HEK293 (cell line): ENCODE measurements at regions not wholly inside any gene's neighbourhood (a gene's known extent, or its start where the extent isn't known, plus 50 kb on each side); places are given as distances from the start of the nearest gene placed in this dataset.

Source experiments
- CTCF ChIA-PET: fragments of 350-600 bp; formaldehyde crosslinking; extraction: SDS; loops from one replicate; lab custom pipeline; 2021; ENCODE audit warnings: antibody characterized with exemption; lab: Yijun Ruan, JAX
- POLR2A ChIA-PET: fragments of 300-600 bp; formaldehyde crosslinking; extraction: SDS; loops from one replicate; lab custom pipeline; 2020; ENCODE audit warnings: antibody characterized with exemption, inconsistent platforms; lab: Yijun Ruan, JAX
- H3K27ac ChIP-seq: fragments of 200-500 bp; sonication (Bioruptor generic); 2 replicates; pipeline ENCODE4 v1.5.1; 2014; ENCODE audit warnings: low read depth, low read length, control low read depth, inconsistent platforms; ENCODE audit errors: extremely low read depth
- H3K36me3 ChIP-seq, 2 experiments: fragments of 200-500 bp in 1 of 2; sonication (Bioruptor generic) in 1 of 2; 1 replicate in 1 of 2; 2 replicates in 1 of 2; pipeline ENCODE4 v1.5.1; 2014 to 2017; ENCODE audit warnings: inconsistent platforms in 2 of 2, low read length in 2 of 2; ENCODE audit not compliant: control insufficient read depth in 2 of 2, insufficient read depth in 1 of 2
- H3K4me1 ChIP-seq: fragments of 200-500 bp; sonication (Bioruptor generic); 2 replicates; pipeline ENCODE4 v1.5.1; 2014; ENCODE audit warnings: mild to moderate bottlenecking, low read length, inconsistent platforms; ENCODE audit not compliant: control insufficient read depth, insufficient read depth
- H3K4me3 ChIP-seq: 2 replicates; pipeline ENCODE4 v1.5.1; 2011; ENCODE audit warnings: low read depth, mild to moderate bottlenecking, control low read depth, low read length, moderate library complexity
- H3K9me3 ChIP-seq: fragments of 200-500 bp; sonication (Bioruptor generic); 2 replicates; pipeline ENCODE4 v1.5.1; 2014; ENCODE audit warnings: low read depth, low read length, inconsistent platforms; ENCODE audit not compliant: control insufficient read depth, insufficient read depth
- AEBP2 ChIP-seq: fragments of 450-650 bp; formaldehyde crosslinking; IDR thresholded peaks from 2 replicates; pipeline ENCODE4 v1.5.1; 2016; ENCODE audit warnings: missing biosample characterization, missing genetic modification characterization, borderline replicate concordance
- BCL11A ChIP-seq: fragments of 450-650 bp; formaldehyde crosslinking; IDR thresholded peaks from 2 replicates; pipeline ENCODE4 v1.5.1; 2016; ENCODE audit warnings: low read depth, missing biosample characterization, missing genetic modification characterization
- FEZF1 ChIP-seq: fragments of 450-650 bp; formaldehyde crosslinking; IDR thresholded peaks from 2 replicates; pipeline ENCODE4 v1.5.1; 2016; ENCODE audit warnings: missing biosample characterization, missing genetic modification characterization
- GLIS2 ChIP-seq: fragments of 450-650 bp; formaldehyde crosslinking; IDR thresholded peaks from 2 replicates; pipeline ENCODE4 v1.5.1; 2016; ENCODE audit warnings: missing biosample characterization, missing genetic modification characterization
- MYNN ChIP-seq: fragments of 450-650 bp; formaldehyde crosslinking; IDR thresholded peaks from 2 replicates; pipeline ENCODE4 v1.5.1; 2016; ENCODE audit warnings: missing biosample characterization, missing genetic modification characterization, borderline replicate concordance
- OVOL3 ChIP-seq: fragments of 450-650 bp; formaldehyde crosslinking; IDR thresholded peaks from 2 replicates; pipeline ENCODE4 v1.5.1; 2016; ENCODE audit warnings: missing biosample characterization, missing genetic modification characterization
- TRIM28 ChIP-seq: IDR thresholded peaks from 2 replicates; pipeline ENCODE4 v1.6.1; 2011; ENCODE audit warnings: low read length, control low read depth, borderline replicate concordance
- ZBTB26 ChIP-seq: fragments of 450-650 bp; formaldehyde crosslinking; optimal IDR thresholded peaks from 2 replicates; pipeline ENCODE3; 2016; ENCODE audit warnings: missing biosample characterization, mild to moderate bottlenecking, missing genetic modification characterization
- ZBTB48 ChIP-seq: fragments of 450-650 bp; formaldehyde crosslinking; IDR thresholded peaks from 2 replicates; pipeline ENCODE4 v1.5.1; 2016; ENCODE audit warnings: missing biosample characterization, missing genetic modification characterization
- ZFP3 ChIP-seq: fragments of 450-650 bp; formaldehyde crosslinking; IDR thresholded peaks from 2 replicates; pipeline ENCODE4 v1.5.1; 2016; ENCODE audit warnings: low read depth, missing biosample characterization, missing genetic modification characterization
- ZNF148 ChIP-seq: fragments of 450-650 bp; formaldehyde crosslinking; IDR thresholded peaks from 2 replicates; pipeline ENCODE4 v1.5.0; 2017; ENCODE audit warnings: missing biosample characterization, missing genetic modification characterization, borderline replicate concordance
- ZNF214 ChIP-seq: fragments of 450-650 bp; formaldehyde crosslinking; IDR thresholded peaks from 2 replicates; pipeline ENCODE4 v1.5.1; 2017; ENCODE audit warnings: missing biosample characterization, mild to moderate bottlenecking, missing genetic modification characterization, borderline replicate concordance
- ZNF239 ChIP-seq: fragments of 450-650 bp; formaldehyde crosslinking; IDR thresholded peaks from 2 replicates; pipeline ENCODE4 v1.5.1; 2016; ENCODE audit warnings: missing biosample characterization, missing genetic modification characterization
- ZNF266 ChIP-seq: fragments of 450-650 bp; formaldehyde crosslinking; IDR thresholded peaks from 2 replicates; pipeline ENCODE4 v1.5.1; 2016; ENCODE audit warnings: missing biosample characterization, missing genetic modification characterization, low read depth
- ZNF548 ChIP-seq: fragments of 450-650 bp; formaldehyde crosslinking; IDR thresholded peaks from 2 replicates; pipeline ENCODE4 v1.5.1; 2016; ENCODE audit warnings: missing biosample characterization, missing genetic modification characterization
- ZNF639 ChIP-seq: fragments of 450-650 bp; formaldehyde crosslinking; IDR thresholded peaks from 2 replicates; pipeline ENCODE4 v1.5.1; 2016; ENCODE audit warnings: missing biosample characterization, missing genetic modification characterization
- ZNF776 ChIP-seq: fragments of 450-650 bp; formaldehyde crosslinking; IDR thresholded peaks from 2 replicates; pipeline ENCODE4 v1.5.0; 2017; ENCODE audit warnings: missing biosample characterization, missing genetic modification characterization, borderline replicate concordance
- ZNF777 ChIP-seq: fragments of 450-650 bp; formaldehyde crosslinking; IDR thresholded peaks from 2 replicates; pipeline ENCODE4 v1.5.1; 2017; ENCODE audit warnings: missing biosample characterization, missing genetic modification characterization, borderline replicate concordance
- TF ChIP-seq, protein P1 (sequence below): fragments of 450-650 bp; formaldehyde crosslinking; IDR thresholded peaks from 2 replicates; pipeline ENCODE4 v1.5.1; 2017; ENCODE audit warnings: missing biosample characterization, missing genetic modification characterization

DNA sequence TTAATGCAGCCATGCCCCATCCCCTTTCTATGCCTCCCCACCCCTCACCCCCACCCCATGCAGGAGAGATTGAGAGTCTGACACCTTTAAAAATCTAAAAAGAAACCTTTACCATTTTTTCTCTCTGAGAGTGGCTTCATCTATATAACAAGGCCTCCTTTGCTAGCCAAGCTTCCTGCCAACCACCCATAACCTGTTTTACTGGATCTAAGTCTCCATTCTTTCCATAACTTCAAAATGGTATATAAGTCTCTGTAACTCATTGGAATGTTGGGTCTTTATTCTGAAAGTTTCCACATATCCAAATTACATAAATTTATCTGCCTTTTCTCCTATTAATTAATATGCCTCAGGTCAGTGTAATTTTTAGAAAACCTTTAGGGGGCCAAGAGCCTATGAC is 1174.0 kb downstream of the MAT2B start:
- Histone ChIP-seq H3K4me3 (no peak overlapping the region), H3K9me3 (no peaks in the 10 kb centered on the region), H3K36me3 (no peaks in the 10 kb centered on the region), H3K4me1 (no peaks in the 10 kb centered on the region), H3K27ac (no peak overlapping the region)
- no peak for TF ChIP-seq ZNF776 (tag by site-specific recombination)
- ChIA-PET CTCF (no interaction called here), POLR2A (no interaction called here)

DNA sequence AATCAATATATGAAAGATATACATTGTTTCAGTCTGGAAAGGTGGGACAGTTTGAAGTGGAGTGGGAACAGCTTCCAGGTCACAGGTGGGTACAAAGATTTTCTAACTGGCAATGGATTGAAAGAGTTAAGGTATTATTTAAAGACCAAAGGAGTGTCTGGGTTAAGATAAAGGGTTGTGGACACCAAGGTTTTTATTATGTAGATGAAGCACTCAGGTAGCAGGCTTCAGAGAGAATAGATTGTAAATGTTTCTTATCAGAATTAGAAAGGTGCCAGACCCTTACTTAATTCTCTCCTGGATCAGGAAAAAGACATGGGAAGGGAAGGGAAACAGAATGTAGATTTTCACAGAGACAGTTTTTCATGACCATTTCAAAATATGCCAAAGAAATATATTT is 1174.8 kb downstream of the MAT2B start:
- Histone ChIP-seq H3K9me3 (no peaks in the 10 kb centered on the region), H3K27ac (no peak overlapping the region), H3K4me1 (no peaks in the 10 kb centered on the region), H3K36me3 (no peaks in the 10 kb centered on the region), H3K4me3 (no peak overlapping the region)
- TF ChIP-seq ZBTB48 (no peak), AEBP2 (tag by site-specific recombination) (no peak), ZNF777 (tag by site-specific recombination) (no peak), ZNF266 (tag by site-specific recombination) (no peak), ZNF639 (no peak), FEZF1 (no peak), ZBTB26 (tag by site-specific recombination) (no peak), ZNF239 (tag by site-specific recombination) (no peak), ZFP3 (tag by site-specific recombination) (no peak)
- ChIA-PET CTCF (no interaction called here), POLR2A (no interaction called here)

DNA sequence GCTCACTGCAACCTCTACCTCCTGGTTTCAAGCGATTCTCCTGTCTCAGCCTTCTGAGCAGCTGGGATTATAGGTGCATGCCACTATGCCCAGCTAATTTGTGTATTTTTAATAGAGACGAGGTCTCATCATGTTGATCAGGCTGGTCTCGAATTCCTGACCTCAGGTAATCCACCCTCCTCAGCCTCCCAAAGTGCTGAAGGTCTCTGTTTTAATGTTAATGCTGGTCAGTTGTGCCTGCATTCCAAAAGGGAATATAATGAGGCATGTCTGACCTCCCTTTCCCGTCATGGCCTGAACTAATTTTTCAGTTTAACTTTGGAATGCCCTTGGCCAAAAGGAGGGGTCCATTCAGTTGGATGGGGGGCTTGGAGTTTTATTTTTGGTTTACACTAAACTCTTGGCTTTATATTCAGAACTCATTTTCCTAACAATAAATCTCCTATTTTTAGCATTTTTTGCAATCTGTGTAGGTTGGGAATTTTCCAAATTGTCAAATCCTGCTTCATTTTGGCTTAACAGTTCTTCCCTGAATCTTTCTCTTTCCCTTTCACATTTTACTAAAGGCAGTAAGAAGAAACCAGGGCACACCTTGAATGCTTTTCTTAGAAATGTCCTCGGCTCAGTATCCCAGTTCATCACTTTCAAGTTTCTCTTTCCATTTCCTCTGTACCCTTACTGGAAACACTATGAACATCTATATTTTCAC is 1175.5 kb downstream of the MAT2B start:
- no peak overlapping the region for H3K27ac ChIP-seq
- CTCF ChIA-PET, result no interaction called here
- POLR2A ChIA-PET, result no interaction called here

More for the DNA sequence above, 1175.5 kb downstream of the MAT2B start:
- Histone ChIP-seq H3K36me3 (no peaks in the 10 kb centered on the region), H3K9me3 (no peaks in the 10 kb centered on the region)
- TF ChIP-seq MYNN (tag by site-specific recombination) (no peak), ZNF214 (no peak), BCL11A (tag by site-specific recombination) (no peak), ZBTB48 (no peak), GLIS2 (tag by site-specific recombination) (no peak), TRIM28 (no peak), ZNF148 (tag by site-specific recombination) (no peak), ZNF548 (tag by site-specific recombination) (no peak), OVOL3 (no peak)
- TF ChIP-seq, protein P1, sequence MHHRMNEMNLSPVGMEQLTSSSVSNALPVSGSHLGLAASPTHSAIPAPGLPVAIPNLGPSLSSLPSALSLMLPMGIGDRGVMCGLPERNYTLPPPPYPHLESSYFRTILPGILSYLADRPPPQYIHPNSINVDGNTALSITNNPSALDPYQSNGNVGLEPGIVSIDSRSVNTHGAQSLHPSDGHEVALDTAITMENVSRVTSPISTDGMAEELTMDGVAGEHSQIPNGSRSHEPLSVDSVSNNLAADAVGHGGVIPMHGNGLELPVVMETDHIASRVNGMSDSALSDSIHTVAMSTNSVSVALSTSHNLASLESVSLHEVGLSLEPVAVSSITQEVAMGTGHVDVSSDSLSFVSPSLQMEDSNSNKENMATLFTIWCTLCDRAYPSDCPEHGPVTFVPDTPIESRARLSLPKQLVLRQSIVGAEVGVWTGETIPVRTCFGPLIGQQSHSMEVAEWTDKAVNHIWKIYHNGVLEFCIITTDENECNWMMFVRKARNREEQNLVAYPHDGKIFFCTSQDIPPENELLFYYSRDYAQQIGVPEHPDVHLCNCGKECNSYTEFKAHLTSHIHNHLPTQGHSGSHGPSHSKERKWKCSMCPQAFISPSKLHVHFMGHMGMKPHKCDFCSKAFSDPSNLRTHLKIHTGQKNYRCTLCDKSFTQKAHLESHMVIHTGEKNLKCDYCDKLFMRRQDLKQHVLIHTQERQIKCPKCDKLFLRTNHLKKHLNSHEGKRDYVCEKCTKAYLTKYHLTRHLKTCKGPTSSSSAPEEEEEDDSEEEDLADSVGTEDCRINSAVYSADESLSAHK (tag by site-specific recombination), result no peak
- TF ChIP-seq, all 188 proteins: peak for 0
- Histone ChIP-seq H3K4me3 (no peak overlapping the region), H3K4me1 (no peaks in the 10 kb centered on the region)
